SK-N-SH treated with all-trans-retinoic acid at 6 μM for 48 hours (cell line): ENCODE measurements at regions not wholly inside any gene's neighbourhood (a gene's known extent, or its start where the extent isn't known, plus 50 kb on each side); places are given as distances from the start of the nearest gene placed in this dataset.

Source experiments
- ATAC-seq: fragments of 200-7000 bp; cut with Tn5 transposase; 3 replicates; pipeline ENCODE4 v1.9.1; 2020; ENCODE audit warnings: mild to moderate bottlenecking, moderate library complexity
- ARNTL ChIP-seq: fragments of 450-650 bp; formaldehyde crosslinking; IDR thresholded peaks from 2 replicates; pipeline ENCODE4 v1.5.0; 2020; ENCODE audit warnings: low read depth, mild to moderate bottlenecking, moderate library complexity, borderline replicate concordance
- BACH2 ChIP-seq: fragments of 250-450 bp; sonication (Bioruptor Pico); IDR thresholded peaks from 2 replicates; pipeline ENCODE4 v1.9.0; 2021; ENCODE audit warnings: mild to moderate bottlenecking, borderline replicate concordance
- CSDC2 ChIP-seq: fragments of 250-450 bp; sonication (Bioruptor Pico); IDR thresholded peaks from 2 replicates; pipeline ENCODE4 v1.5.0; 2020; ENCODE audit warnings: mild to moderate bottlenecking, moderate library complexity
- ESRRG ChIP-seq: fragments of 250-450 bp; sonication (Bioruptor Pico); IDR thresholded peaks from 2 replicates; pipeline ENCODE4 v1.6.1; 2021; ENCODE audit warnings: mild to moderate bottlenecking
- ISL1 ChIP-seq: fragments of 250-450 bp; sonication (Bioruptor Pico); IDR thresholded peaks from 2 replicates; pipeline ENCODE4 v2.1.2; 2022; ENCODE audit warnings: mild to moderate bottlenecking, moderate library complexity
- OSR1 ChIP-seq: fragments of 250-450 bp; sonication (Bioruptor Pico); IDR thresholded peaks from 2 replicates; pipeline ENCODE4 v1.8.0; 2022; ENCODE audit warnings: moderate library complexity, mild to moderate bottlenecking, inconsistent platforms
- PPARA ChIP-seq: fragments of 250-450 bp; sonication (Bioruptor Pico); IDR thresholded peaks from 2 replicates; pipeline ENCODE4 v1.5.0; 2020; ENCODE audit warnings: mild to moderate bottlenecking, borderline replicate concordance
- RARB ChIP-seq: fragments of 250-450 bp; sonication (Bioruptor Pico); IDR thresholded peaks from 2 replicates; pipeline ENCODE4 v1.8.0; 2021; ENCODE audit warnings: mild to moderate bottlenecking, moderate library complexity
- SNAI2 ChIP-seq: fragments of 250-450 bp; sonication (Bioruptor Pico); IDR thresholded peaks from 2 replicates; pipeline ENCODE4 v1.5.0; 2020; ENCODE audit warnings: mild to moderate bottlenecking, moderate library complexity
- TCF4 ChIP-seq: fragments of 250-450 bp; sonication (Bioruptor Pico); IDR thresholded peaks from 2 replicates; pipeline ENCODE4 v1.8.0; 2021; ENCODE audit warnings: mild to moderate bottlenecking, moderate library complexity, borderline replicate concordance
- ZC3H10 ChIP-seq: fragments of 250-450 bp; sonication (Bioruptor Pico); IDR thresholded peaks from 2 replicates; pipeline ENCODE4 v1.5.1; 2021; ENCODE audit warnings: mild to moderate bottlenecking, moderate library complexity
- ZFP3 ChIP-seq: fragments of 250-450 bp; sonication (Bioruptor Pico); IDR thresholded peaks from 2 replicates; pipeline ENCODE4 v1.5.0; 2020; ENCODE audit warnings: mild to moderate bottlenecking, moderate library complexity
- ZFP30 ChIP-seq: fragments of 450-650 bp; formaldehyde crosslinking; IDR thresholded peaks from 2 replicates; pipeline ENCODE4 v1.5.0; 2022; ENCODE audit warnings: mild to moderate bottlenecking, moderate library complexity
- ZNF565 ChIP-seq: fragments of 450-650 bp; formaldehyde crosslinking; conservative IDR thresholded peaks from 2 replicates; pipeline ENCODE4 v1.5.0; 2020; ENCODE audit warnings: low read depth, mild to moderate bottlenecking, moderate library complexity
- ZNF70 ChIP-seq: fragments of 450-650 bp; formaldehyde crosslinking; IDR thresholded peaks from 2 replicates; pipeline ENCODE4 v1.5.0; 2020; ENCODE audit warnings: mild to moderate bottlenecking, moderate library complexity
- ZNF8 ChIP-seq: fragments of 450-650 bp; formaldehyde crosslinking; IDR thresholded peaks from 2 replicates; pipeline ENCODE4 v1.5.0; 2020; ENCODE audit warnings: mild to moderate bottlenecking, moderate library complexity
- TF ChIP-seq, protein P1 (sequence below): fragments of 250-450 bp; sonication (Bioruptor Pico); IDR thresholded peaks from 2 replicates; pipeline ENCODE4 v1.5.1; 2021; ENCODE audit warnings: mild to moderate bottlenecking, moderate library complexity
- TF ChIP-seq, protein P2 (sequence below): fragments of 250-450 bp; sonication (Bioruptor Pico); IDR thresholded peaks from 2 replicates; pipeline ENCODE4 v1.8.0; 2020; ENCODE audit warnings: mild to moderate bottlenecking, moderate library complexity, borderline replicate concordance
- TF ChIP-seq, protein P3 (sequence below): fragments of 250-450 bp; sonication (Bioruptor Pico); IDR thresholded peaks from 2 replicates; pipeline ENCODE4 v1.5.0; 2020; ENCODE audit warnings: mild to moderate bottlenecking, moderate library complexity
- TF ChIP-seq, protein P4 (sequence below): fragments of 250-450 bp; sonication (Bioruptor Pico); IDR thresholded peaks from 2 replicates; pipeline ENCODE4 v1.8.0; 2021; ENCODE audit warnings: low read depth, mild to moderate bottlenecking, moderate library complexity, borderline replicate concordance
- TF ChIP-seq, protein P5 (sequence below): fragments of 250-450 bp; sonication (Bioruptor Pico); IDR thresholded peaks from 2 replicates; pipeline ENCODE4 v1.5.1; 2020; ENCODE audit warnings: low read depth, mild to moderate bottlenecking, moderate library complexity

DNA sequence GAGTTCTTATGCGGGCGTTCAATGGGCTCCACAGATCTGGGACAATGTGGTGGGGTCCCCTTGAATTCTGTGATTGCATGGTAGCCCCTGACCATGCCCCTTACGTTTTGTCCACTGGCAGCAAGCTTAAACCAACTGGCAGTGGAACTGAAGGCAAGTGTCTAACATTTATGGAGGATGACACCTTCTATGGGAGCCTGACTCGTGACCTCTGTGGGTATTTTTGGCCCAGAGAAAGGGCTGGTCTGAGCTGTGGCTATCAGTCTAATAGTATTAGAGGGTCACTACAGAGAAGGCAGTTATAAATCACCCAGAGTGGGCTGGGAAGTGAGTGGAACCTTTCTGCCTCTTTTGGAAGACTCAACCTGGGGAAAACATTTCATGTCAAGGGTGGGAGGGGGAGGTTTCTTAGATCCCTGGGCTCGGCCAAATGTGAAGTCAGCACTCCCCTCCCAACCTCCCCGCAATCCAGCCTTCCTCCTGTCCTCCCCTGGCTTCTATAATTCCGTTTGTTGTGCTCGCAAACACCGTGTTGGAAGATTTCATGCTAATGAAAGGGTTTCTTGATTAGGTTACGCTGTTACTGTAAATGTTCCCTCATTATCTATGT is 322.7 kb downstream of the RPS24 start:
- no peak for ATAC-seq
- TF ChIP-seq ARNTL (CRISPR knock-in tag) = no peak
- TF ChIP-seq, protein P1, sequence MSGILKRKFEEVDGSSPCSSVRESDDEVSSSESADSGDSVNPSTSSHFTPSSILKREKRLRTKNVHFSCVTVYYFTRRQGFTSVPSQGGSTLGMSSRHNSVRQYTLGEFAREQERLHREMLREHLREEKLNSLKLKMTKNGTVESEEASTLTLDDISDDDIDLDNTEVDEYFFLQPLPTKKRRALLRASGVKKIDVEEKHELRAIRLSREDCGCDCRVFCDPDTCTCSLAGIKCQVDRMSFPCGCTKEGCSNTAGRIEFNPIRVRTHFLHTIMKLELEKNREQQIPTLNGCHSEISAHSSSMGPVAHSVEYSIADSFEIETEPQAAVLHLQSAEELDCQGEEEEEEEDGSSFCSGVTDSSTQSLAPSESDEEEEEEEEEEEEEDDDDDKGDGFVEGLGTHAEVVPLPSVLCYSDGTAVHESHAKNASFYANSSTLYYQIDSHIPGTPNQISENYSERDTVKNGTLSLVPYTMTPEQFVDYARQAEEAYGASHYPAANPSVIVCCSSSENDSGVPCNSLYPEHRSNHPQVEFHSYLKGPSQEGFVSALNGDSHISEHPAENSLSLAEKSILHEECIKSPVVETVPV (CRISPR knock-in tag) = no peak
- TF ChIP-seq SNAI2 = no peak
- no peak for TF ChIP-seq ZFP30
- TF ChIP-seq OSR1 (CRISPR knock-in tag) = no peak
- no peak for TF ChIP-seq ISL1
- TF ChIP-seq ZNF70 (CRISPR knock-in tag) = no peak
- TF ChIP-seq BACH2 (CRISPR knock-in tag) = no peak
- TF ChIP-seq, protein P2, sequence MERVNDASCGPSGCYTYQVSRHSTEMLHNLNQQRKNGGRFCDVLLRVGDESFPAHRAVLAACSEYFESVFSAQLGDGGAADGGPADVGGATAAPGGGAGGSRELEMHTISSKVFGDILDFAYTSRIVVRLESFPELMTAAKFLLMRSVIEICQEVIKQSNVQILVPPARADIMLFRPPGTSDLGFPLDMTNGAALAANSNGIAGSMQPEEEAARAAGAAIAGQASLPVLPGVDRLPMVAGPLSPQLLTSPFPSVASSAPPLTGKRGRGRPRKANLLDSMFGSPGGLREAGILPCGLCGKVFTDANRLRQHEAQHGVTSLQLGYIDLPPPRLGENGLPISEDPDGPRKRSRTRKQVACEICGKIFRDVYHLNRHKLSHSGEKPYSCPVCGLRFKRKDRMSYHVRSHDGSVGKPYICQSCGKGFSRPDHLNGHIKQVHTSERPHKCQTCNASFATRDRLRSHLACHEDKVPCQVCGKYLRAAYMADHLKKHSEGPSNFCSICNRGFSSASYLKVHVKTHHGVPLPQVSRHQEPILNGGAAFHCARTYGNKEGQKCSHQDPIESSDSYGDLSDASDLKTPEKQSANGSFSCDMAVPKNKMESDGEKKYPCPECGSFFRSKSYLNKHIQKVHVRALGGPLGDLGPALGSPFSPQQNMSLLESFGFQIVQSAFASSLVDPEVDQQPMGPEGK (CRISPR knock-in tag) = no peak
- TF ChIP-seq PPARA (CRISPR knock-in tag) = no peak
- TF ChIP-seq ZNF565 (CRISPR knock-in tag) = no peak
- TF ChIP-seq ZFP3 (CRISPR knock-in tag) = no peak
- TF ChIP-seq, protein P3, sequence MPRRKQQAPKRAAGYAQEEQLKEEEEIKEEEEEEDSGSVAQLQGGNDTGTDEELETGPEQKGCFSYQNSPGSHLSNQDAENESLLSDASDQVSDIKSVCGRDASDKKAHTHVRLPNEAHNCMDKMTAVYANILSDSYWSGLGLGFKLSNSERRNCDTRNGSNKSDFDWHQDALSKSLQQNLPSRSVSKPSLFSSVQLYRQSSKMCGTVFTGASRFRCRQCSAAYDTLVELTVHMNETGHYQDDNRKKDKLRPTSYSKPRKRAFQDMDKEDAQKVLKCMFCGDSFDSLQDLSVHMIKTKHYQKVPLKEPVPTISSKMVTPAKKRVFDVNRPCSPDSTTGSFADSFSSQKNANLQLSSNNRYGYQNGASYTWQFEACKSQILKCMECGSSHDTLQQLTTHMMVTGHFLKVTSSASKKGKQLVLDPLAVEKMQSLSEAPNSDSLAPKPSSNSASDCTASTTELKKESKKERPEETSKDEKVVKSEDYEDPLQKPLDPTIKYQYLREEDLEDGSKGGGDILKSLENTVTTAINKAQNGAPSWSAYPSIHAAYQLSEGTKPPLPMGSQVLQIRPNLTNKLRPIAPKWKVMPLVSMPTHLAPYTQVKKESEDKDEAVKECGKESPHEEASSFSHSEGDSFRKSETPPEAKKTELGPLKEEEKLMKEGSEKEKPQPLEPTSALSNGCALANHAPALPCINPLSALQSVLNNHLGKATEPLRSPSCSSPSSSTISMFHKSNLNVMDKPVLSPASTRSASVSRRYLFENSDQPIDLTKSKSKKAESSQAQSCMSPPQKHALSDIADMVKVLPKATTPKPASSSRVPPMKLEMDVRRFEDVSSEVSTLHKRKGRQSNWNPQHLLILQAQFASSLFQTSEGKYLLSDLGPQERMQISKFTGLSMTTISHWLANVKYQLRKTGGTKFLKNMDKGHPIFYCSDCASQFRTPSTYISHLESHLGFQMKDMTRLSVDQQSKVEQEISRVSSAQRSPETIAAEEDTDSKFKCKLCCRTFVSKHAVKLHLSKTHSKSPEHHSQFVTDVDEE (CRISPR knock-in tag) = no peak
- TF ChIP-seq ESRRG (CRISPR knock-in tag) = no peak
- no peak for TF ChIP-seq RARB (CRISPR knock-in tag)
- TF ChIP-seq ZNF8 (CRISPR knock-in tag) = no peak
- TF ChIP-seq TCF4 (CRISPR knock-in tag) = no peak
- TF ChIP-seq CSDC2 (CRISPR knock-in tag) = no peak

DNA sequence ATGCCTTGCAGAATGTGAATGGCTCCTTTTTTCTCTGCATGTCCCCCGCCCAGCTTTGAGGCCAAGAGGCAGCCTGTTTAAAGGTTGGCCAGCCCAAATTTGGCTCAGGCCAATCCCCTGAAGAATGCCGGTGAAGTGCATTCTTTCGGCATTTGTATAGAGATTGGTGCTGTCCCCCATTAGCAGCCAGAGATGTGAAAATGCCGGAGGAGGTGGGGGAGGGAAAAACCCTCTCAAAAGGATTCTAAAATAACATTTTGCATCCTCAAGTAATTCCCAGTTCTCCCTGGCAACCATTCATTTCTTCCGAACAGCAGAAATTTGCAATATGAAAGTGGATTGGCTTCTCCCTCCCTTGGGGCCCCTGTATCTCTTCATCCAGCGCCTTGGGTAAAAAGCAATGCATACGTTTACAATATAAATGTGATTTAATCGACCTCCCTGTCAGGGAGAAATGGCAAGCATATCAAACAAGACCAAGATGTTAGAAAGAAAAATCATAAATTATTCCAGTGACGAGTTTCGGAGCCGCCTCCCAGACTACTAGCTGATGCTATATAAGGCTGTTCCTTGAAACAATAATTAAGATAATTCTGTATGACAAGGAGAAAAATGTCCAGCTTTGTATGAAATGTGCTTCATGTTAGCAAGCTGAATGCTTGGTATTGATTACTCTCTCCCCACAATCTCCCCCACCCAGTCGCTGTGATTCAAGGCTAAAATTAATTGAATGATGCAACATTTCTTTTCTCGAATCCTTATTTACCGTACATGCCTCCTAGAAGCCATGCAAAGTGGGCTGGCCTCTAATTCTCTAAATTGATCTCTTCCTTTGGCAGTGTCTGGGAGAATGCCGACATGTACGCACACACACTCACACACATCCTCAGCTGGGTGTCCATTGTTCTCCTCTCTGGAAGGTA is 323.7 kb downstream of the RPS24 start:
- no peak for ATAC-seq
- TF ChIP-seq, protein P4, sequence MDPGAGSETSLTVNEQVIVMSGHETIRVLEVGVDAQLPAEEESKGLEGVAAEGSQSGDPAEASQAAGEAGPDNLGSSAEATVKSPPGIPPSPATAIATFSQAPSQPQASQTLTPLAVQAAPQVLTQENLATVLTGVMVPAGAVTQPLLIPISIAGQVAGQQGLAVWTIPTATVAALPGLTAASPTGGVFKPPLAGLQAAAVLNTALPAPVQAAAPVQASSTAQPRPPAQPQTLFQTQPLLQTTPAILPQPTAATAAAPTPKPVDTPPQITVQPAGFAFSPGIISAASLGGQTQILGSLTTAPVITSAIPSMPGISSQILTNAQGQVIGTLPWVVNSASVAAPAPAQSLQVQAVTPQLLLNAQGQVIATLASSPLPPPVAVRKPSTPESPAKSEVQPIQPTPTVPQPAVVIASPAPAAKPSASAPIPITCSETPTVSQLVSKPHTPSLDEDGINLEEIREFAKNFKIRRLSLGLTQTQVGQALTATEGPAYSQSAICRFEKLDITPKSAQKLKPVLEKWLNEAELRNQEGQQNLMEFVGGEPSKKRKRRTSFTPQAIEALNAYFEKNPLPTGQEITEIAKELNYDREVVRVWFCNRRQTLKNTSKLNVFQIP = no peak
- TF ChIP-seq ARNTL (CRISPR knock-in tag) (no peak), PPARA (CRISPR knock-in tag) (no peak), ZNF8 (CRISPR knock-in tag) (no peak), RARB (CRISPR knock-in tag) (no peak)
- TF ChIP-seq, protein P5, sequence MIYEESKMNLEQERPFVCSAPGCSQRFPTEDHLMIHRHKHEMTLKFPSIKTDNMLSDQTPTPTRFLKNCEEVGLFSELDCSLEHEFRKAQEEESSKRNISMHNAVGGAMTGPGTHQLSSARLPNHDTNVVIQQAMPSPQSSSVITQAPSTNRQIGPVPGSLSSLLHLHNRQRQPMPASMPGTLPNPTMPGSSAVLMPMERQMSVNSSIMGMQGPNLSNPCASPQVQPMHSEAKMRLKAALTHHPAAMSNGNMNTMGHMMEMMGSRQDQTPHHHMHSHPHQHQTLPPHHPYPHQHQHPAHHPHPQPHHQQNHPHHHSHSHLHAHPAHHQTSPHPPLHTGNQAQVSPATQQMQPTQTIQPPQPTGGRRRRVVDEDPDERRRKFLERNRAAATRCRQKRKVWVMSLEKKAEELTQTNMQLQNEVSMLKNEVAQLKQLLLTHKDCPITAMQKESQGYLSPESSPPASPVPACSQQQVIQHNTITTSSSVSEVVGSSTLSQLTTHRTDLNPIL (CRISPR knock-in tag) = no peak

DNA sequence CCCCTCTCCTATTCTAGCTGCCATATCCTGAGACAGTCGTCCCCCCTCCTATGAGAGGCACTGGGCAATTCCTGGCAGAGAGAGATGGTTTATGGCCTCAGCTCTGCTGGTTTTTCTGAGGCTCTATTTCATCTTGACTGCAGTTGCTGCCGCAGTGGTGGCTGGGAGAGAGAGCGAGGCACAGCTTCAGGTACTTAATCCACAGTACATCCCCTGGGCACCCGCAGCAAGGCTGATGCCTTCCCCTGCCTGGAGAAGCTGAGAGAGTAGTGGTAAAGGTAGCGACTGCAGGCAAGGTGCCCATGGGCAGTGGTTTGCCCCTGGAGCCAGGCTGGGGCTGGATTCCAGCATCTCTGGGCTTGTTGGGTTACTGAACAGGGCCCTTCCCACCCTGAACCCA is 324.7 kb downstream of the RPS24 start:
- TF ChIP-seq, protein P3 (CRISPR knock-in tag) = no peak
- TF ChIP-seq PPARA (CRISPR knock-in tag) (no peak), ZC3H10 (CRISPR knock-in tag) (no peak), RARB (CRISPR knock-in tag) (no peak)
- TF ChIP-seq, all 23 proteins: peak for 0

More for the DNA sequence above, 324.7 kb downstream of the RPS24 start:
- no peak for ATAC-seq
